Calu3 (cell line): ENCODE measurements at regions not wholly inside any gene's neighbourhood (a gene's known extent, or its start where the extent isn't known, plus 50 kb on each side); places are given as distances from the start of the nearest gene placed in this dataset.
A peak's percentile ranks its signal among the peaks of the same experiment; 100 is the strongest.

Experiments
- BruUV-seq: library from RNA; stranded (reverse); fragments of 400-500 nt; replicated peaks from 2 replicates; lab custom pipeline; 2021; lab: Mats Ljungman, UMichigan
- CTCF ChIA-PET: fragments of 300-600 bp; sonication (Branson Sonifier 250); formaldehyde crosslinking; loops from one replicate; lab custom pipeline; 2022; ENCODE audit warnings: antibody characterized with exemption; lab: Charles Lee
- DNase-seq: peaks from one replicate; pipeline ENCODE4 v3.0.0; 2022
- H3K27ac Mint-ChIP-seq: one replicate; pipeline ENCODE4 v1.8.0; 2022; ENCODE audit warnings: mixed read lengths; ENCODE audit not compliant: unreplicated experiment
- H3K27me3 Mint-ChIP-seq: one replicate; pipeline ENCODE4 v1.8.0; 2022; ENCODE audit warnings: mixed read lengths; ENCODE audit not compliant: unreplicated experiment
- H3K36me3 Mint-ChIP-seq: one replicate; pipeline ENCODE4 v1.8.0; 2022; ENCODE audit warnings: mild to moderate bottlenecking, moderate library complexity, mixed read lengths; ENCODE audit not compliant: insufficient read depth, unreplicated experiment
- H3K4me1 Mint-ChIP-seq: one replicate; pipeline ENCODE4 v1.8.0; 2022; ENCODE audit warnings: mild to moderate bottlenecking, low read depth, mixed read lengths; ENCODE audit not compliant: unreplicated experiment
- H3K4me3 Mint-ChIP-seq: one replicate; pipeline ENCODE4 v1.8.0; 2022; ENCODE audit warnings: mild to moderate bottlenecking, low read depth, moderate library complexity, mixed read lengths; ENCODE audit not compliant: unreplicated experiment
- H3K9me3 Mint-ChIP-seq: one replicate; pipeline ENCODE4 v1.8.0; 2022; ENCODE audit warnings: low read depth, mixed read lengths; ENCODE audit not compliant: unreplicated experiment
- intact Hi-C: fragments of 100-400 bp; cut with micrococcal nuclease; formaldehyde crosslinking; loops from one replicate; pipeline ENCODE4 v1.10.0; 2022; ENCODE audit not compliant: unreplicated experiment
- TF ChIP-seq, protein P1 (sequence below): fragments of 200-600 bp; IDR thresholded peaks from one replicate; pipeline ENCODE4 v1.8.0; 2022; ENCODE audit warnings: antibody characterized with exemption; ENCODE audit not compliant: unreplicated experiment

DNA sequence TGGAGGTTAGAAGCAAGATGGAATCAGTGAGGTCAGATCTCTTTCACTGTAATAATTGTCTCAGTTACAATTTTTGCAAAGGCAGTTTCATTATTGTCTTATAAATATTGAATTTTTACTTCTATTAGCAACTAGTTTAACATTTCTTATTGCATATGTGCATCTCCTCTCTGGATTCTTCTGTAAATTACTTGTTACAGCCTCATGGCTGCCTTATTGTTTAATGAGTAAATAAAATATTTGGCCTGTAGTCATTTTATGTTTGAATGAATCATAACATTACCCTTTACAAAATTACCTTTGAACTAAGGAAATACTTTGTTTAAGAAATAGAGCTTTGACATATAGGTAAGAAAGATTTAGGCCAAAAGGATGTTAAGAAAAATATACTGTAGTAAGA, 212.4 kb downstream of the SLITRK6 start:
- Mint-ChIP-seq H3K27ac (no peak overlapping the region), H3K4me3 (no peak overlapping the region), H3K4me1 (no peaks in the 10 kb centered on the region), H3K27me3 (no peaks in the 10 kb centered on the region), H3K9me3 (no peaks in the 10 kb centered on the region), H3K36me3 (no peaks in the 10 kb centered on the region)
- BruUV-seq = no TSS peak
- CTCF ChIA-PET = no interaction called here
- TF ChIP-seq, protein P1, sequence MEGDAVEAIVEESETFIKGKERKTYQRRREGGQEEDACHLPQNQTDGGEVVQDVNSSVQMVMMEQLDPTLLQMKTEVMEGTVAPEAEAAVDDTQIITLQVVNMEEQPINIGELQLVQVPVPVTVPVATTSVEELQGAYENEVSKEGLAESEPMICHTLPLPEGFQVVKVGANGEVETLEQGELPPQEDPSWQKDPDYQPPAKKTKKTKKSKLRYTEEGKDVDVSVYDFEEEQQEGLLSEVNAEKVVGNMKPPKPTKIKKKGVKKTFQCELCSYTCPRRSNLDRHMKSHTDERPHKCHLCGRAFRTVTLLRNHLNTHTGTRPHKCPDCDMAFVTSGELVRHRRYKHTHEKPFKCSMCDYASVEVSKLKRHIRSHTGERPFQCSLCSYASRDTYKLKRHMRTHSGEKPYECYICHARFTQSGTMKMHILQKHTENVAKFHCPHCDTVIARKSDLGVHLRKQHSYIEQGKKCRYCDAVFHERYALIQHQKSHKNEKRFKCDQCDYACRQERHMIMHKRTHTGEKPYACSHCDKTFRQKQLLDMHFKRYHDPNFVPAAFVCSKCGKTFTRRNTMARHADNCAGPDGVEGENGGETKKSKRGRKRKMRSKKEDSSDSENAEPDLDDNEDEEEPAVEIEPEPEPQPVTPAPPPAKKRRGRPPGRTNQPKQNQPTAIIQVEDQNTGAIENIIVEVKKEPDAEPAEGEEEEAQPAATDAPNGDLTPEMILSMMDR = no peak
- DNase-seq = no peak
- intact Hi-C loops = no loop called here

DNA sequence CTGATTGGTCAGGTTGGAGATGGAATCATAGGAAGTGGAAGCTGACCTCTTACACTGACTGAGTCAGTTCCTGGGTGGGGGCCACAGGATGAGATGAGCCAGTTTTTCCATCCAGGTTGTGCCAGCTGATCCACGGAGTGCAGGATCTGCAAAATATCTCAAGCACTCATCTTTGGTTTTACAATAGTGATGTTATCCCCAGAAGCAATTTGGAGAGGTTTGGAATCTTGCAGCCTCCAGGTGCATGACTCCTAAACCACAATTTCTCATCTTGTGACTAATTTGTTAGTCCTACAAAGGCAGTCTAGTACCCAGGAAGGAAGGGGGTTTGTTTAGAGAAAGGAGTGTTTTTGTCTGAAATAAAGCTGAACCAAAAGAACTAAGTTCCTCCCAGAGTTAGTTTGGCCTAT, 212.8 kb downstream of the SLITRK6 start:
- CTCF ChIA-PET = no interaction called here
- Mint-ChIP-seq H3K27me3 (no peaks in the 10 kb centered on the region), H3K4me1 (no peaks in the 10 kb centered on the region), H3K36me3 (no peaks in the 10 kb centered on the region), H3K27ac (no peak overlapping the region), H3K9me3 (no peaks in the 10 kb centered on the region), H3K4me3 (no peak overlapping the region)
- peak; percentile 0 for DNase-seq
- TF ChIP-seq, protein P1 = no peak
- BruUV-seq = no TSS peak
- intact Hi-C loops = no loop called here

DNA sequence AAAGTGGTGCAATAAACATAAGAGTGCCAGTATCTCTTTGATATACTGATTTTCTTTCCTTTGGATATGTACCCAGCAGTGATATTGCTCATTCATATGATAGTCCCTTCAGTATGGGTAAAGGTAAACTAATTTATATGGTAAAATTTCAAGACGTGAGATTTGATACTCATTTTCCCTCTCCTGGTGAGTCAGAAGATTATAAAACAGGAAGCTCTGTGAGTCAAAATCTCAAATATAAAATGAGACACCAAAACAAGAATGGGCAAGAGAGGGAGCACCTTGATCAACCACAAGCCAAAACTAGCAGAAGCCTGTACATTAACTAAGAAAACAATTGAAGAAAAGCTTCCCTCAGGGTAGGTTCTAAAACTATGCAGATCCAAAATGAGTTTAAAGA, 216.3 kb downstream of the SLITRK6 start:
- DNase-seq = no peak
- no peaks in the 10 kb centered on the region for H3K27me3 Mint-ChIP-seq
- no peaks in the 10 kb centered on the region for H3K4me1 Mint-ChIP-seq
- no peak overlapping the region for H3K4me3 Mint-ChIP-seq
- no peaks in the 10 kb centered on the region for H3K36me3 Mint-ChIP-seq
- TF ChIP-seq, protein P1 = no peak
- BruUV-seq = no TSS peak
- no peaks in the 10 kb centered on the region for H3K9me3 Mint-ChIP-seq
- intact Hi-C loops = no loop called here
- CTCF ChIA-PET = no interaction called here
- no peak overlapping the region for H3K27ac Mint-ChIP-seq

DNA sequence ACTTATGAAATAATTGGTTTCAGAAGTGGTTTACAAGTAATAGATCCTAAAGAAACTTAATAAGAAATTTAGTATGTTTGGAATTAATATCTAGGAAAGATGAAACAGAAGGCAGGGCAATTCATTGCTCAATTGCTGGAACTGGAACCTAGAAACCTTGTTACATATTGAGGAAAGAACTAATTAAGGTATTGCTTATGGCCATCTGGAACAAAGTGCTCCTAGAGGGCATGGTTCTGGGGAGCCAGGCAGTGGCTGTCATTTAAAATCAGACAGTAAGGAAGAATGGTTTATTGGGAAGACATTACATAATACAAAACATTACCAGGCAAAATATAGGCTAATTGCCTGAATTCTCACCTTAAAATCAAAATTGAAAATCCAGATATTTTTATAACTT, 224.1 kb downstream of the SLITRK6 start:
- H3K27me3 Mint-ChIP-seq = no peaks in the 10 kb centered on the region
- BruUV-seq = no TSS peak
- intact Hi-C loops = no loop called here
- H3K4me3 Mint-ChIP-seq = no peak overlapping the region
- no peaks in the 10 kb centered on the region for H3K9me3 Mint-ChIP-seq
- CTCF ChIA-PET = no interaction called here
- no peak overlapping the region for H3K27ac Mint-ChIP-seq
- no peak for DNase-seq
- no peaks in the 10 kb centered on the region for H3K36me3 Mint-ChIP-seq
- H3K4me1 Mint-ChIP-seq = no peaks in the 10 kb centered on the region
- TF ChIP-seq, protein P1 = no peak
